HEK293 (cell line): ENCODE measurements at regions not wholly inside any gene's neighbourhood (a gene's known extent, or its start where the extent isn't known, plus 50 kb on each side); places are given as distances from the start of the nearest gene placed in this dataset.

Source experiments
- ZNF133 ChIP-seq: fragments of 450-650 bp; formaldehyde crosslinking; IDR thresholded peaks from 2 replicates; pipeline ENCODE4 v1.5.1; 2016; ENCODE audit warnings: missing biosample characterization, missing genetic modification characterization
- ZNF76 ChIP-seq: fragments of 450-650 bp; formaldehyde crosslinking; IDR thresholded peaks from 2 replicates; pipeline ENCODE4; 2016; ENCODE audit warnings: low read depth, missing biosample characterization, missing genetic modification characterization, borderline replicate concordance
- TF ChIP-seq, protein P1 (sequence below): fragments of 450-650 bp; formaldehyde crosslinking; IDR thresholded peaks from 2 replicates; pipeline ENCODE4 v1.5.1; 2016; ENCODE audit warnings: missing biosample characterization, missing genetic modification characterization

DNA sequence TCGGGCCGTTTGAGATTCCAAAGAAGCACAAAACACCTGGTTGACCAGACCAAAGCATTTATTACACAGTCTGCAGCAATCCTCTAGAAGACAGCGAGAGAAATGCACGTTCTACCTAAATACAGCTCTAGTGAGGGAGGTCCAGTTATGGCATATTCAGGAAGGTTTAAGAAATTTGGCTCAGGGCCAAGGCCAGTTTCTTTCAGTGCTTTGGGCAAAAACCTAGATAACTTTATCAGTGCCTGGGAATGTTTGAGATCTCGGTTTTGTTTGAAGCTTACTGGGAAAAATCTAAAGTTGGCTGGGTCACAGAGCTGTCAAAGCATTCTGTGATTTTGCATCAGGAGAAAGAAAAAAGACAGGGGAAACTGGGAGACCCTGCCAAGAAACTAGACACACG lies 514.0 kb upstream of the TMPRSS15 start:
- no peak for TF ChIP-seq ZNF76
- TF ChIP-seq, protein P1, sequence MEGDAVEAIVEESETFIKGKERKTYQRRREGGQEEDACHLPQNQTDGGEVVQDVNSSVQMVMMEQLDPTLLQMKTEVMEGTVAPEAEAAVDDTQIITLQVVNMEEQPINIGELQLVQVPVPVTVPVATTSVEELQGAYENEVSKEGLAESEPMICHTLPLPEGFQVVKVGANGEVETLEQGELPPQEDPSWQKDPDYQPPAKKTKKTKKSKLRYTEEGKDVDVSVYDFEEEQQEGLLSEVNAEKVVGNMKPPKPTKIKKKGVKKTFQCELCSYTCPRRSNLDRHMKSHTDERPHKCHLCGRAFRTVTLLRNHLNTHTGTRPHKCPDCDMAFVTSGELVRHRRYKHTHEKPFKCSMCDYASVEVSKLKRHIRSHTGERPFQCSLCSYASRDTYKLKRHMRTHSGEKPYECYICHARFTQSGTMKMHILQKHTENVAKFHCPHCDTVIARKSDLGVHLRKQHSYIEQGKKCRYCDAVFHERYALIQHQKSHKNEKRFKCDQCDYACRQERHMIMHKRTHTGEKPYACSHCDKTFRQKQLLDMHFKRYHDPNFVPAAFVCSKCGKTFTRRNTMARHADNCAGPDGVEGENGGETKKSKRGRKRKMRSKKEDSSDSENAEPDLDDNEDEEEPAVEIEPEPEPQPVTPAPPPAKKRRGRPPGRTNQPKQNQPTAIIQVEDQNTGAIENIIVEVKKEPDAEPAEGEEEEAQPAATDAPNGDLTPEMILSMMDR = no peak
- TF ChIP-seq ZNF133 (tag by site-specific recombination) = no peak
